ENCODE measurements at regions not wholly inside any gene's neighbourhood (a gene's known extent, or its start where the extent isn't known, plus 50 kb on each side); places are given as distances from the start of the nearest gene placed in this dataset.

- no peak for DNase-seq
- Histone ChIP-seq H3K4me1 (peaks cover 4% of the 10 kb centered on the region), H3K4me3 (ENCODE audit: low read depth, low read length) (no peak overlapping the region), H3K9me3 (peaks cover 3% of the 10 kb centered on the region; the same call in 1 of the 2 replicates), H3K36me3 (no peaks in the 10 kb centered on the region), H3K27me3 (no peaks in the 10 kb centered on the region)
- no peak for TF ChIP-seq CTCF (IDR thresholded peaks at IDR 0.05; ENCODE audit: low read depth, low read length)
These were observed 147.4 kb upstream of the GPC1 start for GRCh38 chr2:240288087-240288521.

GRCh38 chr2:240289701-240290431, 145.6 kb upstream of the GPC1 start:
- H3K27me3 ChIP-seq: no peaks in the 10 kb centered on the region
- H3K4me1 ChIP-seq: peaks cover 13% of the 10 kb centered on the region
- TF ChIP-seq CTCF (IDR thresholded peaks at IDR 0.05; ENCODE audit: low read depth, low read length): no peak
- H3K36me3 ChIP-seq: no peaks in the 10 kb centered on the region
- no peak for DNase-seq
- no peak overlapping the region for H3K4me3 ChIP-seq (ENCODE audit: low read depth, low read length)
- no peaks in the 10 kb centered on the region for H3K9me3 ChIP-seq

- Histone ChIP-seq H3K4me1 (peaks cover 13% of the 10 kb centered on the region), H3K36me3 (no peaks in the 10 kb centered on the region), H3K4me3 (ENCODE audit: low read depth, low read length) (no peak overlapping the region), H3K27me3 (no peaks in the 10 kb centered on the region), H3K9me3 (no peaks in the 10 kb centered on the region)
- TF ChIP-seq CTCF (IDR thresholded peaks at IDR 0.05; ENCODE audit: low read depth, low read length): no peak
- DNase-seq: no peak
These were observed 144.8 kb upstream of the GPC1 start for GRCh38 chr2:240290432-240291336.

GRCh38 chr2:240291337-240292034, 144.0 kb upstream of the GPC1 start:
- H3K9me3 ChIP-seq: no peaks in the 10 kb centered on the region
- no peak for TF ChIP-seq CTCF (IDR thresholded peaks at IDR 0.05; ENCODE audit: low read depth, low read length)

GRCh38 chr2:240292035-240292574, 143.4 kb upstream of the GPC1 start:
- H3K4me3 ChIP-seq (ENCODE audit: low read depth, low read length): no peak overlapping the region
- H3K36me3 ChIP-seq: no peaks in the 10 kb centered on the region
- TF ChIP-seq CTCF (IDR thresholded peaks at IDR 0.05; ENCODE audit: low read depth, low read length): no peak
- H3K27me3 ChIP-seq: no peaks in the 10 kb centered on the region
- no peaks in the 10 kb centered on the region for H3K9me3 ChIP-seq
- DNase-seq: no peak
- H3K4me1 ChIP-seq: peaks cover 13% of the 10 kb centered on the region

More at GRCh38 chr2:240291337-240292034, 144.0 kb upstream of the GPC1 start:
- H3K36me3 ChIP-seq: no peaks in the 10 kb centered on the region
- no peak for DNase-seq
- H3K27me3 ChIP-seq: no peaks in the 10 kb centered on the region
- no peak overlapping the region for H3K4me3 ChIP-seq (ENCODE audit: low read depth, low read length)
- peaks cover 13% of the 10 kb centered on the region for H3K4me1 ChIP-seq
